GM23338 (cell line): ENCODE measurements at regions not wholly inside any gene's neighbourhood (a gene's known extent, or its start where the extent isn't known, plus 50 kb on each side); places are given as distances from the start of the nearest gene placed in this dataset.

Source experiments
- ATAC-seq: fragments of 200-7000 bp; cut with Tn5 transposase; 3 replicates; pipeline ENCODE4 v1.9.1; 2020
- DNase-seq: peaks from one replicate; pipeline ENCODE4 v3.0.0-alpha.2; 2015; ENCODE audit warnings: low spot score
- H2AFZ ChIP-seq: fragments of 200-600 bp; sonication (generic); 2 replicates; pipeline ENCODE4 v1.8.0; 2016; ENCODE audit warnings: antibody characterized with exemption, mild to moderate bottlenecking, moderate library complexity
- H3F3A ChIP-seq: fragments of 200-600 bp; sonication (generic); replicated peaks from 2 replicates; pipeline ENCODE4 v1.8.0; 2017; ENCODE audit warnings: antibody characterized with exemption, mixed run types, low read depth
- H3K27ac ChIP-seq: fragments of 200-600 bp; sonication (generic); 2 replicates; pipeline ENCODE4 v1.6.1; 2016; ENCODE audit warnings: low read depth
- H3K27me3 ChIP-seq: fragments of 200-600 bp; sonication (generic); 2 replicates; pipeline ENCODE4 v1.8.0; 2016; ENCODE audit warnings: mild to moderate bottlenecking, mixed run types, moderate library complexity; ENCODE audit not compliant: insufficient read depth
- H3K36me3 ChIP-seq: fragments of 200-600 bp; sonication (generic); 2 replicates; pipeline ENCODE4 v1.8.0; 2016; ENCODE audit warnings: mild to moderate bottlenecking; ENCODE audit not compliant: insufficient read depth
- H3K4me1 ChIP-seq: fragments of 200-600 bp; sonication (generic); 2 replicates; pipeline ENCODE4 v1.8.0; 2016; ENCODE audit warnings: mild to moderate bottlenecking, moderate library complexity; ENCODE audit not compliant: insufficient read depth
- H3K4me2 ChIP-seq: fragments of 200-600 bp; sonication (generic); 2 replicates; pipeline ENCODE4 v1.7.1; 2017; ENCODE audit warnings: mixed run types
- H3K4me3 ChIP-seq: fragments of 200-600 bp; sonication (generic); 2 replicates; pipeline ENCODE4 v1.6.1; 2016; ENCODE audit warnings: mixed run types
- H3K79me2 ChIP-seq: fragments of 200-600 bp; sonication (generic); replicated peaks from 2 replicates; pipeline ENCODE4 v1.8.0; 2017; ENCODE audit warnings: mild to moderate bottlenecking; ENCODE audit not compliant: insufficient read depth
- H3K9me2 ChIP-seq: fragments of 200-600 bp; sonication (generic); 2 replicates; pipeline ENCODE4 v1.8.0; 2017; ENCODE audit not compliant: insufficient read depth
- H4K20me1 ChIP-seq: fragments of 200-600 bp; sonication (generic); replicated peaks from 2 replicates; pipeline ENCODE4 v1.8.0; 2017; ENCODE audit warnings: mild to moderate bottlenecking; ENCODE audit not compliant: insufficient read depth
- H3K27ac Mint-ChIP-seq: 2 replicates; pipeline ENCODE4 v1.8.0; 2020; ENCODE audit warnings: inconsistent platforms, mild to moderate bottlenecking, moderate library complexity, mixed read lengths
- H3K27me3 Mint-ChIP-seq: 3 replicates; pipeline ENCODE4 v1.8.0; 2022; ENCODE audit warnings: low read depth, mild to moderate bottlenecking, moderate library complexity, mixed read lengths, inconsistent platforms; ENCODE audit not compliant: insufficient read depth, poor library complexity
- H3K36me3 Mint-ChIP-seq: 3 replicates; pipeline ENCODE4 v1.8.0; 2021; ENCODE audit warnings: low read depth, mild to moderate bottlenecking, inconsistent platforms, moderate library complexity, mixed read lengths
- H3K4me1 Mint-ChIP-seq: 3 replicates; pipeline ENCODE4 v1.8.0; 2020; ENCODE audit warnings: mild to moderate bottlenecking, inconsistent platforms, mixed read lengths
- H3K4me3 Mint-ChIP-seq: 3 replicates; pipeline ENCODE4 v1.8.0; 2021; ENCODE audit warnings: moderate library complexity, mild to moderate bottlenecking, inconsistent platforms, mixed read lengths
- H3K9me3 Mint-ChIP-seq: 3 replicates; pipeline ENCODE4 v1.8.0; 2020; ENCODE audit warnings: moderate library complexity, mild to moderate bottlenecking, inconsistent platforms, mixed read lengths
- CREB1 ChIP-seq: fragments of 250-450 bp; sonication (Bioruptor Pico); IDR thresholded peaks from 2 replicates; pipeline ENCODE4 v1.5.0; 2020; ENCODE audit warnings: low read depth, mild to moderate bottlenecking, moderate library complexity
- EZH2phosphoT487 ChIP-seq: fragments of 200-600 bp; sonication (generic); IDR thresholded peaks from one replicate; pipeline ENCODE4 v1.8.1; 2018; ENCODE audit warnings: antibody characterized with exemption; ENCODE audit not compliant: unreplicated experiment
- JUNB ChIP-seq: IDR thresholded peaks from one replicate; pipeline ENCODE4 v1.6.1; 2016; ENCODE audit warnings: antibody characterized with exemption; ENCODE audit not compliant: unreplicated experiment
- POLR2AphosphoS5 ChIP-seq: IDR thresholded peaks from 2 replicates; pipeline ENCODE4 v1.6.1; 2016; ENCODE audit warnings: antibody characterized with exemption, low read depth
- STAT1 ChIP-seq: IDR thresholded peaks from one replicate; pipeline ENCODE4 v1.6.1; 2016; ENCODE audit warnings: antibody characterized with exemption; ENCODE audit not compliant: unreplicated experiment
- ZNF331 ChIP-seq: fragments of 250-450 bp; sonication (Bioruptor Pico); IDR thresholded peaks from 2 replicates; pipeline ENCODE4 v1.5.0; 2020; ENCODE audit warnings: low read depth, mild to moderate bottlenecking, moderate library complexity
- ZNF462 ChIP-seq: fragments of 250-450 bp; sonication (Bioruptor Pico); IDR thresholded peaks from 2 replicates; pipeline ENCODE4 v1.5.0; 2020; ENCODE audit warnings: mild to moderate bottlenecking, moderate library complexity
- TF ChIP-seq, protein P1 (sequence below): IDR thresholded peaks from one replicate; pipeline ENCODE4 v1.6.1; 2018; ENCODE audit warnings: antibody characterized with exemption; ENCODE audit not compliant: unreplicated experiment

GRCh38 chr5:126365446-126366198, 57.6 kb upstream of the GRAMD2B start:
- H3K4me1 ChIP-seq, result peaks cover 26% of the 10 kb centered on the region
- H4K20me1 ChIP-seq, result no peaks in the 10 kb centered on the region
- H3K36me3 ChIP-seq, result peaks cover 7% of the 10 kb centered on the region; the same call in 1 of the 2 replicates
- Mint-ChIP-seq H3K27me3 (peaks cover 3% of the 10 kb centered on the region), H3K9me3 (no peaks in the 10 kb centered on the region), H3K4me3 (no peak overlapping the region), H3K27ac (no peak overlapping the region), H3K36me3 (no peaks in the 10 kb centered on the region), H3K4me1 (peaks cover 30% of the 10 kb centered on the region)
- H3K27me3 ChIP-seq, result no peaks in the 10 kb centered on the region
- H3K9me2 ChIP-seq, result no peaks in the 10 kb centered on the region
- no peak for ATAC-seq
- TF ChIP-seq ZNF331 (no peak), JUNB (no peak), EZH2phosphoT487 (no peak), STAT1 (no peak), POLR2AphosphoS5 (no peak)
- TF ChIP-seq, protein P1, sequence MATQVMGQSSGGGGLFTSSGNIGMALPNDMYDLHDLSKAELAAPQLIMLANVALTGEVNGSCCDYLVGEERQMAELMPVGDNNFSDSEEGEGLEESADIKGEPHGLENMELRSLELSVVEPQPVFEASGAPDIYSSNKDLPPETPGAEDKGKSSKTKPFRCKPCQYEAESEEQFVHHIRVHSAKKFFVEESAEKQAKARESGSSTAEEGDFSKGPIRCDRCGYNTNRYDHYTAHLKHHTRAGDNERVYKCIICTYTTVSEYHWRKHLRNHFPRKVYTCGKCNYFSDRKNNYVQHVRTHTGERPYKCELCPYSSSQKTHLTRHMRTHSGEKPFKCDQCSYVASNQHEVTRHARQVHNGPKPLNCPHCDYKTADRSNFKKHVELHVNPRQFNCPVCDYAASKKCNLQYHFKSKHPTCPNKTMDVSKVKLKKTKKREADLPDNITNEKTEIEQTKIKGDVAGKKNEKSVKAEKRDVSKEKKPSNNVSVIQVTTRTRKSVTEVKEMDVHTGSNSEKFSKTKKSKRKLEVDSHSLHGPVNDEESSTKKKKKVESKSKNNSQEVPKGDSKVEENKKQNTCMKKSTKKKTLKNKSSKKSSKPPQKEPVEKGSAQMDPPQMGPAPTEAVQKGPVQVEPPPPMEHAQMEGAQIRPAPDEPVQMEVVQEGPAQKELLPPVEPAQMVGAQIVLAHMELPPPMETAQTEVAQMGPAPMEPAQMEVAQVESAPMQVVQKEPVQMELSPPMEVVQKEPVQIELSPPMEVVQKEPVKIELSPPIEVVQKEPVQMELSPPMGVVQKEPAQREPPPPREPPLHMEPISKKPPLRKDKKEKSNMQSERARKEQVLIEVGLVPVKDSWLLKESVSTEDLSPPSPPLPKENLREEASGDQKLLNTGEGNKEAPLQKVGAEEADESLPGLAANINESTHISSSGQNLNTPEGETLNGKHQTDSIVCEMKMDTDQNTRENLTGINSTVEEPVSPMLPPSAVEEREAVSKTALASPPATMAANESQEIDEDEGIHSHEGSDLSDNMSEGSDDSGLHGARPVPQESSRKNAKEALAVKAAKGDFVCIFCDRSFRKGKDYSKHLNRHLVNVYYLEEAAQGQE, result no peak
- DNase-seq, result no peak
- H3K4me3 ChIP-seq, result no peak overlapping the region
- no peaks in the 10 kb centered on the region for H3K79me2 ChIP-seq
- no peaks in the 10 kb centered on the region for H3F3A ChIP-seq
- H3K4me2 ChIP-seq, result no peak overlapping the region
- no peak overlapping the region for H3K27ac ChIP-seq
- no peak overlapping the region; the same call in 1 of the 2 replicates for H2AFZ ChIP-seq

GRCh38 chr5:126366199-126366560, 57.0 kb upstream of the GRAMD2B start:
- ATAC-seq, result no peak
- Histone ChIP-seq H3K27me3 (no peaks in the 10 kb centered on the region), H4K20me1 (no peaks in the 10 kb centered on the region), H3K4me3 (no peak overlapping the region), H3K4me1 (peaks cover 32% of the 10 kb centered on the region), H3K36me3 (peaks cover 7% of the 10 kb centered on the region; the same call in 1 of the 2 replicates), H3K4me2 (no peak overlapping the region), H3F3A (no peaks in the 10 kb centered on the region), H3K9me2 (no peaks in the 10 kb centered on the region), H3K79me2 (no peaks in the 10 kb centered on the region), H3K27ac (no peak overlapping the region), H2AFZ (no peak overlapping the region; the same call in 1 of the 2 replicates)
- Mint-ChIP-seq H3K27ac (no peak overlapping the region), H3K4me1 (peaks cover 36% of the 10 kb centered on the region), H3K36me3 (no peaks in the 10 kb centered on the region), H3K9me3 (no peaks in the 10 kb centered on the region), H3K27me3 (peaks cover 3% of the 10 kb centered on the region), H3K4me3 (no peak overlapping the region)
- no peak for DNase-seq
- TF ChIP-seq, protein P1, result no peak
- no peak for TF ChIP-seq ZNF462 (CRISPR knock-in tag)
- no peak for TF ChIP-seq CREB1 (CRISPR knock-in tag)
